Esophagus squamous epithelium (tissue), 4 donors: ENCODE measurements at regions not wholly inside any gene's neighbourhood (a gene's known extent, or its start where the extent isn't known, plus 50 kb on each side); places are given as distances from the start of the nearest gene placed in this dataset.

Source experiments
- CTCF ChIP-seq, 6 experiments: fragments of 450-650 bp in 4 of 6; fragments of 200-600 bp in 2 of 6; sonication (generic) in 2 of 6; IDR thresholded peaks; one replicate each; pipeline ENCODE4 v1.5.1; 2016 to 2019; ENCODE audit warnings: antibody characterized with exemption in 6 of 6, mild to moderate bottlenecking in 4 of 6, moderate library complexity in 4 of 6
- POLR2A ChIP-seq, 4 donors: fragments of 450-650 bp; IDR thresholded peaks; one replicate each; pipeline ENCODE4 v1.6.1; 2017; ENCODE audit warnings: antibody characterized with exemption in 4 of 4, mild to moderate bottlenecking in 4 of 4, moderate library complexity in 3 of 4

- TF ChIP-seq CTCF (IDR thresholded peaks at IDR 0.05) = no peak
- no peak for TF ChIP-seq POLR2A (IDR thresholded peaks at IDR 0.05)
These were observed 50.3 kb upstream of the KYNU start for GRCh38 chr2:142827170-142827569.
